ENCODE measurements at regions not wholly inside any gene's neighbourhood (a gene's known extent, or its start where the extent isn't known, plus 50 kb on each side); places are given as distances from the start of the nearest gene placed in this dataset.
A peak's percentile ranks its signal among the peaks of the same experiment; 100 is the strongest.
"Not testable (repeated sequence)": the region's sequence is repeated elsewhere in the genome, so short reads cannot be mapped to it uniquely, and the experiment has no call there.

DNA sequence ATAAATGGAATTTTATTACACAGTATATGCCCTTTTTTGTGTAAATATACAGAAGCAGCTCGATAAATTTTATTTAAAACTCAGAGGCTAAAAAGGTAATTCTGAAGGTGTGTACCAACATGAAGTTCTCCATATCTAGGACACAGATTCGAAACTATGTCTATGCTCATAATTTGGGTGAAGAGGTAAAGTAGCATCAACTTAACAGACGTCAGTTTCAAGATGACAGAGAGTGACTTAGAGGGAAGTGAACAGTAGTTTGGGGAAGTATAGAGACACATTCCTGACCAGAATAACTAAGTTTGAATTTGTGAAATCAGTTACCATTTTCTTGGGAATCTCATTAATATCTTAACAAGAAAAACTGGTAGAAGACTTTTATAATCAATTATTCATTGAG lies 2493.3 kb downstream of the ARAP2 start:
- DNase-seq = no peak

DNA sequence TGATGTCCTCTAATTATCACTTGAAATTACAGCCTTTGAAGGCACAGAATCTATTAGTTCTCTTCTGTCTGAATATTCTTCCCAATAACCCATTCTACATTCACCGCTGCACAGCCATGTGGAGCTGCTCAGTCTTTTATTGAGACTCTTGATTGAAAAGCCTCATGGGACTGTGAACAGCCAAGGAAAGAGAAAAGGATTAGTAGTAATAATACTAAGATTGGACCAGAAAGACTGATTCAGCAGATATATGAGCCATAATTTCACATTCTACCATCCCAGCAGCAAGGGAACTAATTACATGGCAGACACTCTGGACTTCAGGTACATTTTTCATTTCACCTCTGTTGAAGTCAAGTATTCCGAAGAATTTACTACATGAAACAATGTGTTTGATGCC lies 2471.7 kb downstream of the ARAP2 start:
- DNase-seq = no peak

DNA sequence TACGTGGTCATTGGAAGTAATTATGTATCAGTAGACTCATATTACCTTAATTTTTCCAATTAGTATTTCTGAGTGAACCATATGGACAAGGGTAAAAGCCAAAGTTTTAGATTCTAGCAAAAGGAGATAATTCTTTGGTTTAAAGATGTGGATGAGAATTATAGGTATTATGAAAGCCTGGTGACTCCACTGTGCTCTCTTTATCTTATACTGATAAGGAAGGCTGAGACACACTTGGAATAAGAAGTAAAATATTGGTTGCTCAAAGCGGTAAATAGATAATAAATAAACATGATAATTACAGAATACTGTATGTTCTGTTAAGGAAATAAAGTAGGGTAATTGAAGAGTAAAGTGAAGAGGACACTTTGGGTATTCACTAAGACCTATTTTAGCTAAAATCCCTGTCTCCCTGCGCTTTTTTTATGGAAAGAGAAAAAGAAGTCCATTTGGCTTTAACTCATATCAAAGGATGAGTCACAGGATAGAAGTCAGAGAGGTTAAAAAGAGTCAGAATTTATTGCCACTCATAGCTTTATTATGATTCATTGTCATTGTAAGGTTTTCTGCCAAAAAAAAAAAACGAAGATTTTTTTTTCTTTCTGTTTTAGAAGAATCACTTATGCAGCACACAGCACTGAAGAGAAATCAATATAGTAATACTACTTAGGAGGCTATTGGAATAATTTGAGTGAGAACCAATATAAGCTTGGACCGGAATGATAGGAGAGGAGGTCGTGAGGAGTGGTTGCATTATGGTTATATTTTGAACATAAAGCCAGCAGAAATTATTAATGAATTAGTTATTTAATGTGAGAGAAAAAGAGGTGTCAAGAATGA lies 2463.1 kb downstream of the ARAP2 start:
- peak; percentile 65 for DNase-seq

DNA sequence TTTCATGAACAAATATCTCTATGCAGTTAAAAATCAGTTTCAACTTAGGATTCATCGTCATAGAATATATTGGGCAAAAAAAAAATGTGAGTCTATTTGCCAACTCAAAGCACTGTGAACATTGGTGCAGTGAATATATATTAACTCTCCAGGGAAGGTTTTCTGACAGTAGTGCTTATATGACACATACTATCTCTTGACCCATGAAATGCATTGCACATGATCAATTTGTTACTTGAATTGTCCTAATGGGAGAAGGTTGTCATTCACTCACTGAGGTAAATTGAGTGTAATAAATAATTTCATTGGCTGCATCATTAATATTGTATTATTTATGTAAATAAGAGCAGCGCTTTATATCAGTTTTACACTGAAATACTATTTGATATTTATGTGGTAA lies 2458.5 kb downstream of the ARAP2 start:
- no peak for DNase-seq

DNA sequence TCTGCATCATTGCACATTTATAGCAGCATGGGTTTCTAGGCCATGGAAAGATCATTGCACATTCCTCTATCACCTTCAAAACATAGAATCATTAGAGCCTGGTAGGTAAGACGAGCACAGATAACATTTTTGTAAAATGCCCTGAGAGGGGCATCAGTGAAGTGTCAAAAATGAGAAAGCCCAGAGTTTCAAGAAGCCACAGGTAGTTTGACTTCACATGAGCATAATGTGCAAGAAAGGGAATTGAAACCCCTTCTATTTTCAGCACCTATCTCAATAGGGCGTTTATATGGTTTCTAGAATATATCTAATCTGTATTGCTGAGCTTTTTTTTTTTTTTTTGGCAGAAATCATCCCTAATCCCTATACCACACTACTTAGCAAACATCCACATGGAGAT lies 2441.7 kb downstream of the ARAP2 start:
- no peak for DNase-seq

DNA sequence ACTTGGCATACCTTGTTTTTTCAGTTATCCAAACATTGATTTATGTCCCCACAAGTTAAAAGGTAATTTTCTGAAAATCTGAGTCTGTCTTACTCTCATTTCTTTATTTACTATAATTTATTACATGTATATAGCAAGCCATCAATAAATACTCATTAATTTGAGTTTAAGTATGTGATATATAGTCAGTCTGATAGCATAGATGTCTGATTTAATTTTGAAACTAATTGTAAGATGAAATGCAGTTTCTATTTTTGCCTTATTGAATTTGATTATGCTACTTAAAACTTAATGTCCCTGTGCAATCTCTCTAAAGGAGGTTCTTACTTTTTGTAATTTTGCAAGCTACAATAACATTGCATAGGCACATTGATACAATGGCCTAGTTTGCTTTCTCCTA lies 2418.6 kb downstream of the ARAP2 start:
- DNase-seq = no peak

DNA sequence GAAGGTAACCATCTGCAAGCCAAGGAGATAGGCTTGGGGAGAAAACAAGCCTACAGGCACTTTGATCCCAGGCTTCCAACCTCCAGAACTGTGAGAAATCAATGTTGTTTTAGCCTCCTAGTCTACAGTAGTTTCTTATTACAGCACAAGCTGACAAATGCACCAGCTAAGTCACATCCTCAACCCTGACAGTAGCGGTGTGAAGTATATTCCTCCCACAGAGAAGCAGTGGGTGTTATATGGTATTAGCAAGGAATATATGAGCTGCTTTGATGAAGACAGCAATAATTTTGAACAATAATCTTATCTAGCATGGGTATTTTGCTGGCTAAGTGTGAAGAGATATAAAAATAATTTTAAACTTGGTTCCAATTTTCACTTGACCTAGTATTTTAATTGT lies 2415.0 kb downstream of the ARAP2 start:
- not testable (repeated sequence) for DNase-seq

DNA sequence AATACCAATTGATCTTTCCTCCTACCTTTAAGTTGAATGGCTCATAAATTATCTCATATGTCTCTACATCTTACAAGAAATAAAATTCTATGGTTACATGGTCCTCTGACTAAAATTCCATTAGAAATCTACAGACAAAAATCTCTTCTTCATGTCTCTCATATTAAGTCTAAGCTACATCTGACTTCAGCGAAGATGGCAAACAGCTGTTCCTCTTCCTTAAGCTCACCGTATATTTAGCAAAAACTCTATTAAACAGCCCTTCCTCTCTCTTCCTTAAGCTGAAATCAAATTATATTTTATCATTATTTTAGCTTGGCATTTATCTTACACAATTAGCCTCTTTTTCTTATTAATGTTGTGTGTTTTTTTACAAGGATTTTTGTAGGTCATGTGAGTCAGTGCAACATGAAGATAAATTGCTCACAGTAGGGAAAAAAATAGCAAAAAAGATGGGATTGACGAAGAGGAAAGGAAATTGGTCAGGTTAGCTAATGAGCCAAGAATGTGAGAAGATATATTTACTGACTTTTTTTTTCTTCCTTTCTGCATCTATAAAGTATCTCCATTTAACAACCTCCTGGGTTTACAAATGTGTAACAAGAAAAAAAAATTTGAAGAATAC lies 2412.8 kb downstream of the ARAP2 start:
- DNase-seq = peak; percentile 57

DNA sequence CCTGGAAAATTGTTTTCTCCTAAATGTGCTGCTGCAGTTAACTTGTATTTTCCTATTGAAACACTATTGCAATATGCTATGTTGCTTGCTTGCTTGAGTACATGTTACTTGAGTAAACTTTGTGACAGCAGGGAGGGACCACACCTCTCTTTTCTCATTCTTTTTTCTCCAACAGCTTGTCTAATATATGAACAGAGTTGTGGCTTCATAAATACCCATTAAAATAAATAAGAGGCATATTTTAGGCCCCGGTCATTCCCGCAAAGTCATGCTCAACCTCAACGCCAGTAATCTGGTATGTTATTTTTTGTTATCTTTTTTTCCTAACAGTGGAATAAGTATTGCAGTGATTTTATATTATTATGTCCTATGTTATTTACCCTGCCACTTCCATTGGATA lies 2408.6 kb downstream of the ARAP2 start:
- DNase-seq = peak; percentile 52

DNA sequence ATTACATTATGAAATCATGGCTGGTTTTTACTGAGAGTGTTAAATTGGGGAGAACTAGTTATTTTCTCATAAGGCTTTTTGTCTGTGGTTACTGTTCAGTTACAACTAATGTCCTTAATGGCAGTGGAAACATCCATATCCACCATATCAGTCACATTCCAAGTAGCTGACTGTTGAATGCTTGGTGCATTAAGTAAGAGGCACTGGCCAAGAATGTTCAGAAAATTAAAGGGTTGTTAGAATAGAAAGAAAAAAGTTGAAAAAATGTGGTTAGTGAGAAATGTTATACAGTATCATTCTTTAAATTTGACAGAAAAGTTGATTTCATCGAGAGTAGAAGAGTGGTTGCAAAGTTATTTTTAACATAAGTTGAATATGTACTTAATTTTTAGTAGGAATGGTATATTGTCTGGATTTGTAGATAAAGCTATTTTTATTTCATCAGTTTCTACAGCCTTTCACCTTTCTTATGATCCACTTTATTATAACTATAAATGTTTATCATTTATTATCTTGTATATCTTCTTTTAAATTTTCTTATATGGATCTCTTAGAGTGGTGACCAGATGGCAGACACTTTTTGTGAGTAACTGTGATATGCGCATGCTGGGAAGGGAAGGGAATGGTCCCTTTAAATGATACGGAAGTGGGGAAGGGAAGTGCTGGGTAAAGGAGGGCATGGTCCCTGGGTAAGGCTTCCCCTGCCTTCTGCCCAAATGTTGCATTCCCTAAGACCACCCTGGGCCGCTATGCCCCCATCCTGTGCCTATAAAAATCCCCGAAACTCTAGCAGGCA lies 2407.1 kb downstream of the ARAP2 start:
- peak; percentile 74 for DNase-seq

DNA sequence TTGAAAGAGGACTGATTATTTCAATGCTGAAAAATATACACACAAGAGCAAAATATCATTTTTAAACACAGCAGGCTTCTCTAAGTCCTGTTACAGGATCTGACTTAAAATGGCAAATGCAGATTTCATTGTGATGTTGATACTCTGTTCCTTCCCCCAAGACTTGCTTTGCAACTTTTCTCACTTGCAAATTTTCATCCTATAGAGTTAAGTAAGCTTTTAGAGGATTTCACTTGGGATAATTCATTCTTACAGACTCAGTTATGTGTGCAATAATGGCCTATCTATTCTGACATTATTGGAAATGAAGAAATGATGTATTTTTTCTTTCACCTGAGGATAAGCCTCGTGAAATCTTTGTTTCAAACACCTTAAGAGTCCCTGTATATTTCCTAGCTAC lies 2403.2 kb downstream of the ARAP2 start:
- DNase-seq = no peak

DNA sequence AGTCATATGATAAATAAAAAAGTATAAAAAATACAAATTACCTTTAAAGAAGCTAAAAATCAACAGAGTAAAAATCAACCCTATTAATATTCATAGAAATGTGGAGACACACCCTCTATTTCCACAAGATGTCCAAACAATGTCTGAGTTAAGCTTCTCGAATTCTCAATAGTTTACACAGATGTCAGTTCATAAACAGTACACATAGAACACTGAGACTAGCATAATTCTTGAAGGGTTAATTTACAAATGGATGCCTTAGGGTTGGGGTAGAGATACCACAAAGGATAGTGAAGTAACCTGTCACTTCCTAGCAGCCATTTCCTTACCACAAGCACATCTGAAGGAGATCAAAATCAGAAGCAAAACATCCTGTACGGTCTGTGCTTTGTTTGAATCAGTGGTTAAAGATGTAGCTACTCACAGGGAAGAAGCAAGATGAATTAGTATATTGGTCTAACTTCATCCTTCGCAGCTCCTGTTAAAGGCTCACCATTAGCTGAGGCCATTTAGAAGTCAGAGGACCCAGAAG lies 2393.9 kb downstream of the ARAP2 start:
- no peak for DNase-seq

DNA sequence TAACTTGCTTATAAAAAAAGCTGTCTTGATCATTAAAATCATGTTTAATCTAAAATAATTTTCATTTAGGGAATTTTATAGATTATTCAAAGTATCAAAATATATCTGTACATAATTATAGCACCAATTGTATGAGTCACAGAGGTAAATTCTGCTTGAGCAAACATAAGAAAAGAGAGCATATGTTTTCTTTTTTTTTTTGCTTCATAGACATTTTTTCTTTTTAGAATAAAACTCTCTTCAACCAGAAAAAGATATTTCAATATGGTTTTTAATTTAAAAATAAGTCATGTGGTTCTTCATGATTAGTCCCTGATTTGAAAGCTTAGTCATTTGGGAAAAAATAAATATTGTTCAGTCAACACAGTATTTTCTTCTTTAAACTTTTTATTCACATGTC lies 2390.6 kb downstream of the ARAP2 start:
- DNase-seq = not testable (repeated sequence)

DNA sequence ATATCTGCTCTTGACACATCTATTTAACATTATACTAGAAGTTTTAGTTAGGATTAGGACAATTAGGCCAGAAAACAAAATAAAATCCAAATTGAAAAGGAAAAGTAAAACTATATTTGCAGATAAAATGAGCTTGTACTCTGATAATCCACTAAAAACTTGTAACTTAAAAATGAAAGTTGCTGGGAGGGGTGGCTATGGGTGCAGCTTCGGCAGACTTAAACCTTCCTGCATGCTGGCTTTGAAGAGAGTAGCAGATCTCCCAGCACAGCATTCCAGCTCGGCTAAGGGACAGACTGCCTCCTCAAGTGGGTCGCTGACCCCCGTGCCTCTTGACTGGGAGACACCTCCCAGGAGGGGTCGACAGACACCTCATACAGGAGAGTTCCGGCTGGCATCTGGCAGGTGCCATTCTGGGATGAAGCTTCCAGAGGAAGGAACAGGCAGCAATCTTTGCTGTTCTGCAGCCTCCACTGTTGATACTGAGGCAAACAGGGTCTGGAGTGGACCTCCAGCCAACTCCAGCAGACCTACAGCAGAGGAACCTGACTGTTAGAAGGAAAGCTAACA lies 2379.9 kb downstream of the ARAP2 start:
- no peak for DNase-seq

DNA sequence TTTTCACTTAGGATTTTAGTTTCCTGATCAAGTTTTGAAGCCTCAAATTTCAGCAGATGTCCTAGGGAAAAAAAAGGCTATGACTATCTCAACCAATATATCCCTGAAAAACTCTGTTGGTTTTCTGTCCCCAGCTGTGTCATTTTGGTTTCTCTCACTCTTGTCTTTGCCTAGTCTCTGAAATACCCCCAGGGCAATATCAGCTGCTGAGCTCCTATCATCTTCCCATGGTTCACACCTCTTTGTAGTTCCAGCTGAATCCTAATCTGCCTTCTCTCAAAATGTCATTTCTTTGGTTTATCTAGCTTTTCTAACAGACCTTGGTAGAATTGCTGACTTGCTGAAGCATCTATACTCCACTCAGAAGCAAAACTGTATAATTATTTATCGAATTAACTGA lies 2370.5 kb downstream of the ARAP2 start:
- DNase-seq = no peak

DNA sequence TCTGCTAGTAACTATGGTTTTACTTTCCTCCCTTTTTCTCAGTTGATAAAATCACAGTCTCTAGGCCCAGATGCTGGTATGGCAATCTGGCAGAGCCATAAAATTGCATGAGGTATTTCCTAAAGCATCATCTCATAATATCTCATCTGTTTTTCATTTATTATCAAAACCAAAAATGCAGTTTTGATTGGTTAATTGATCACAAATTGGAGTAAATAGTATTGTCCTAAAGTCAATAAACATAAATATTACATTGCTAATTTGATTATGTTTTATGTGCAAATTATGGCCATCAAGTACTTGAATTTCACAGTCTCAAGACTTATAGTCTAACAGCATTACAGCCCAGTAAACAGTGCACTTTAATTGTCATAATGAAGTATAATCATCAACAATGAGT lies 2365.6 kb downstream of the ARAP2 start:
- DNase-seq = no peak

DNA sequence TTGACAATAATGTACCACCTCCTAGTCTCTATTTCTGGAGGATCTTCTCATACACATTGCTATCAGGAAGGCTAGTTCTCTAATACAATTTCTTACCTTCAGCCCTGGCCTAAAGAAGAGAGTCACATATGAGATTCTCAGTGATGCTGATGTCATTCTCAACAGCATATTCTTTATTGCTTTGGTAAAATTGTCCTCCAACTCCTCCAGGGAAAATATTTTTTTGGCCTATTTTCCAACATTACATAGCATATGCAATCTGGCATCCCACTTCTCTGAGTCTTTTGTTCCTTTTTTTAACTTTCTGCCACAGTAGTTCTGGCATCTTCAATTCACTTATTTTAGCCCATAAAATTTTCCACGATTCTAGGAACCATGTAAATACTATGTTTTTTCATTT lies 2363.1 kb downstream of the ARAP2 start:
- no peak for DNase-seq

DNA sequence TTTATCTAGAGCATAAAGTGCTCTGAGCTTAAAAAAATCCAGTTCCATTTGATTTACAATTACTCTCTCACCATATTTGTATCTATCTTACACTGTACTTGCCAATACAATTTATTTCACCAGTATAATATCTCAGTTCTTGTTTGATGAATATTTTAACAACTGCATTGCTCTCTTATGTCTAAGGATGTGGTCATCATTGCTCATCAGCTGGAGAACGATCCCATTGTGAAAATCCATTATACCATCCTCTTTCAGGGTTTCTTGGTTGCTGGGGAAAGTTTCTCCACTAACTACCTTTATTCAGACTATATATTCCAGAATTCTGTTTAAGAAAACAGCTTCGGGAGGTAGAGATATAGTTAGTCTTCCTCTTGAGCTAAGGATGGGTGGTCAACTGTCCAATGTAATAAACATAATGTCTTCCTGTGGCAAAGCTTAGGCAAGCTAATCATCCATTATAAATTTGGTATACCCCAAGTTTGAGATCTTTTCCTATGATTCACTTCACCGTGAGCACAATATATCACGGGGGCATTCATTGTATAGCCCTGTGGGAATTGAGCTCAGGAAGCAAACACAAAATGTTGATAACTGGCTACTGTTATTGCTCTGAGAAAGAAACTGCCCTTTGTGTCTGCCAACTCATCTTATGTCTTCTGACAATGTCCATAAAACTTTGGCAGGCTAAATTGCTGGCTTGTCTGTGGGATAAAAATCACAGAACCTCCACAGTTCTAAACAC lies 2361.9 kb downstream of the ARAP2 start:
- DNase-seq = peak; percentile 53

DNA sequence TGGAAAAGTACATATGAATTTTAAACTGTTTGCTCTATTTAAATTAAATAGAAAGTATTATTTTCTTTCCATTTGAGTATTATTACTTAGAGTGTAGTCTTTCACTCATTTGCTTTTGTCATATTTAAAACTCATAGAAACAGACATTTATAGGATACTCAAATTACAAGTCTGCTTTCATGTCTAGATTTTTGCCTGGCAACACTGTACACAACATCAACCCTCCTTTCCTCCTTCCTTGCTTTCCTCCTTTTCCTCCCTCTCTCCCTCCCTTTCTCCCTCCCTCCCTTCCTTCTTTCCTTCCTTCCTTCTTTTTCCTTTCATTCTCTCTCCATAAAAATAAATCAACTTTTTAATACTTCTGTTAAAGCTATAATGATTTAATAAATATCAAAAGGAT lies 2361.2 kb downstream of the ARAP2 start:
- peak; percentile 9 for DNase-seq

DNA sequence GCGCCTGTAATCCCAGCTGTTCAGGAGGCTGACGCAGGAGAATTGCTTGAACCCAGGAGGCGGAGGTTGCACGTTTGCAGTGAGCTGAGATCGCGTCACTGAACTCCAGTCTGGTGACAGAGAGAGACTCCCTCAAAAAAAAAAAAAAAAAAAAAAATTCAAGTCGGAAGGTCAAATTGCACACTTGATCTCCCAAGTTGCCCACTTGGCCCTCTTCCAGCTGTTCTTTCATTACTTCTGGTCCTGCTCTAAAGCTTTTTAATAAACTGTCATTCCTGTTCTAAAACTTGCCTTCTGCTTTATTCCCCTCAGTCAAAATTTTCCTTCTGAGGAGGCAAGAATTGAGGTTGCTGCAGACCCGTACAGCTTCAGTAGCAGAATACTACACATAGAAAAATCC lies 2358.0 kb downstream of the ARAP2 start:
- DNase-seq = no peak

DNA sequence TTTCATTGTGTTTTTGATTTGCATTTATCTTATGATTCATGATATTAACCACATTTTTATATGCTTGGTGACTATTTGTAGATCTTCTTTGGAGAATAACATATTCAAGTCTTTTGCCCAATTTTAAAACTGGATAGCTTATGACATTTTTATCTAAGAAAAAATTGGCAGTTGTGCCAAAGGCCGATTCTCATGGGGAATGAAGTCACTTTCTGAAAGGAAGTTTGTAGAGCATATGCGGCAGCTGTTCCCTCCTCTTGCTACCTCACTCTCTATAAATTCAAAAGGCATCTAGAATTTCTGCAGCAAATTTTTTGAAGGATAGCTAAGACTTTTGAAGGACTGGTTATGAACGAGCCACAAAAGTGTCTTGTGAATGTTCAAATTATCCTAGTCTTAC lies 2353.5 kb downstream of the ARAP2 start:
- DNase-seq = no peak

DNA sequence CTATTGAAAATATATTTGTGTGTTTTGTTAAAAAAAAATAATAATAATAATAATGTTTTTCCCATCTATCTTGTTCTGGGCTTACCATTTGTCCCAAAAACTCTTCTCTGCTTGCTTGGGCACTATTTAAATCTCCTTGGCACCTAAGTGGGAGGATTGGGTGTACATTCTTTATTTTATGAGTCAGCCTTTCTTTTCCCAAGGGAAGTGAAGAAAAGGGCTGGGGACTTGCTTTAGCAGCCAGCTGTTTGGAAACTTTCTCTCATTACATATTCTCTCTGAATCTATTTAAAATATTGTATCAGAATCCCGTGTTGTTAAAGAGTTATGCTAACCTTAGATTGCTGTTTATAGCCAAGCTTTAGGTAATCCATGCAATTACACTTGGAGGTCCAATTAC lies 2332.4 kb downstream of the ARAP2 start:
- no peak for DNase-seq

DNA sequence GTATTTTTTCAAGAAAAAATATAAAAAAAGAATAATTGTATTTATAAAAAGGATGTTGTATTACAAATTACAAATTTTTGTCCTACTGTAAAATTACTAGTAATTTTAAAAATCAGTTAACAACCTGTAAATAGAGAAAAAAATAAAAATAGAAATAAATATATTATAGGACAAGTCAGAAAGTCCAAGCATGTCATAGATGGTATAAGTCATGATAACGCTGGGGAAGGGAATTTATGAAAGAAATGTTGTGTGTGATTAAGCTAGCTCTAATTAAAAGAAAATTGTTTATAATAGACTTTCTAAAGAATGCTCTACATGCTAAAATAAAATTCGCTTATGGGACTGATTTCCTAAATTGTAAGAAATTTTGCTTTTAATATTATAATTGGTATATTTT lies 2329.9 kb downstream of the ARAP2 start:
- no peak for DNase-seq
